HepG2 (cell line): ENCODE measurements at regions not wholly inside any gene's neighbourhood (a gene's known extent, or its start where the extent isn't known, plus 50 kb on each side); places are given as distances from the start of the nearest gene placed in this dataset.

Experiments
- ATAC-seq: fragments of 200-7000 bp; cut with Tn5 transposase; 3 replicates; pipeline ENCODE4 v1.9.1; 2020; ENCODE audit warnings: mild to moderate bottlenecking, moderate library complexity
- BruUV-seq: library from RNA; stranded (reverse); fragments of 400-500 nt; replicated peaks from 2 replicates; lab custom pipeline; 2021; lab: Mats Ljungman, UMichigan
- CTCF ChIA-PET: fragments of 300-600 bp; formaldehyde crosslinking; extraction: SDS; loops from one replicate; lab custom pipeline; 2021; ENCODE audit warnings: low total read pairs, inconsistent platforms, low intra/inter-chr PET ratio; lab: Yijun Ruan, JAX
- POLR2A ChIA-PET: fragments of 350-600 bp; sonication (Branson Sonifier 250); formaldehyde crosslinking; loops from one replicate; lab custom pipeline; 2020; ENCODE audit warnings: antibody characterized with exemption, inconsistent platforms; lab: Yijun Ruan, JAX
- DNase-seq: peaks from one replicate; pipeline ENCODE4 v3.0.0-alpha.2; 2015; ENCODE audit warnings: low spot score
- FAIRE-seq: peaks from 3 replicates; lab custom pipeline; 2011; peaks lifted over from hg19 to GRCh38; lab: Jason Lieb, UNC
- H2AFZ ChIP-seq: one replicate; pipeline ENCODE4 v1.6.1; 2011; ENCODE audit warnings: low read length, inconsistent platforms
- H3K27ac ChIP-seq: fragments of 300-600 bp; 3 replicates; pipeline ENCODE4 v1.8.0; 2011; ENCODE audit warnings: mixed run types, mild to moderate bottlenecking, mixed read lengths, low read length, inconsistent platforms; ENCODE audit not compliant: insufficient read depth; ENCODE audit errors: extremely low read length
- H3K27me3 ChIP-seq, 2 experiments: fragments of 200-600 bp in 1 of 2; 2 replicates in 1 of 2; 3 replicates in 1 of 2; pipeline versions ENCODE4 v1.6.0 to v1.8.0; 2011; ENCODE audit warnings: low read length in 2 of 2, mild to moderate bottlenecking in 2 of 2, moderate library complexity in 2 of 2, inconsistent platforms in 1 of 2; ENCODE audit not compliant: insufficient read depth in 2 of 2, control insufficient read depth in 1 of 2
- H3K36me3 ChIP-seq, 2 experiments: fragments of 200-600 bp in 1 of 2; replicated peaks in 1 of 2; 2 replicates in 1 of 2; 3 replicates in 1 of 2; pipeline versions ENCODE4 v1.5.1 to v1.8.0; 2011; ENCODE audit warnings: low read length in 2 of 2, inconsistent platforms in 1 of 2; ENCODE audit not compliant: insufficient read depth in 2 of 2, control insufficient read depth in 1 of 2
- H3K4me1 ChIP-seq: 2 replicates; pipeline ENCODE4 v1.5.1; 2012; ENCODE audit warnings: low read length, inconsistent platforms; ENCODE audit not compliant: insufficient read depth
- H3K4me2 ChIP-seq: 2 replicates; pipeline ENCODE4 v1.6.0; 2011; ENCODE audit warnings: low read depth, low read length, inconsistent platforms
- H3K4me3 ChIP-seq, 3 experiments: fragments of 200-600 bp in 1 of 3; sonication (generic), shearing (Covaris generic) in 1 of 3; replicated peaks in 1 of 3; 2 replicates each; pipeline ENCODE4 v1.5.1; 2011 to 2016; ENCODE audit warnings: low read length in 3 of 3, inconsistent platforms in 2 of 3, low read depth in 2 of 3, mild to moderate bottlenecking in 2 of 3, control low read depth in 1 of 3, mixed read lengths in 1 of 3; ENCODE audit not compliant: insufficient read depth in 1 of 3
- H3K79me2 ChIP-seq: one replicate; pipeline ENCODE4 v1.6.1; 2011; ENCODE audit warnings: low read length, inconsistent platforms; ENCODE audit not compliant: insufficient read depth
- H3K9ac ChIP-seq: 2 replicates; pipeline ENCODE4 v1.6.0; 2011; ENCODE audit warnings: mild to moderate bottlenecking, low read depth, low read length, inconsistent platforms; ENCODE audit not compliant: insufficient read depth
- H3K9me3 ChIP-seq: 2 replicates; pipeline ENCODE4 v1.5.1; 2012; ENCODE audit warnings: mild to moderate bottlenecking, low read length
- H4K20me1 ChIP-seq: 2 replicates; pipeline ENCODE4 v1.6.0; 2011; ENCODE audit warnings: inconsistent platforms, mild to moderate bottlenecking, low read length, moderate library complexity; ENCODE audit not compliant: insufficient read depth
- MZF1 ChIP-seq: sonication (generic); formaldehyde crosslinking; IDR thresholded peaks from 2 replicates; pipeline ENCODE4 v1.8.1; 2023; ENCODE audit warnings: mild to moderate bottlenecking, missing genetic modification reagents, borderline replicate concordance
- NFAT5 ChIP-seq: sonication (generic); formaldehyde crosslinking; IDR thresholded peaks from 2 replicates; pipeline ENCODE4 v1.4.0; 2020; ENCODE audit warnings: missing genetic modification reagents
- PBX3 ChIP-seq: sonication (generic); formaldehyde crosslinking; IDR thresholded peaks from 2 replicates; pipeline ENCODE4 v1.8.1; 2023; ENCODE audit warnings: missing genetic modification reagents, inconsistent platforms, borderline replicate concordance
- PHF21A ChIP-seq: sonication (generic); formaldehyde crosslinking; IDR thresholded peaks from 2 replicates; pipeline ENCODE4 v1.5.0; 2020; ENCODE audit warnings: mild to moderate bottlenecking, missing genetic modification reagents
- RBM22 ChIP-seq: fragments of 200-400 bp; formaldehyde crosslinking; optimal IDR thresholded peaks from 2 replicates; pipeline ENCODE3; 2017; ENCODE audit warnings: mild to moderate bottlenecking, low read length, moderate library complexity
- ZNF547 ChIP-seq: sonication (generic); formaldehyde crosslinking; IDR thresholded peaks from 2 replicates; pipeline ENCODE4 v1.5.1; 2020; ENCODE audit warnings: mild to moderate bottlenecking, missing genetic modification reagents
- ZNF570 ChIP-seq: sonication (generic); formaldehyde crosslinking; IDR thresholded peaks from 2 replicates; pipeline ENCODE4 v1.4.0; 2020; ENCODE audit warnings: mild to moderate bottlenecking, missing genetic modification reagents, borderline replicate concordance
- ZNF704 ChIP-seq: sonication (generic); formaldehyde crosslinking; IDR thresholded peaks from 2 replicates; pipeline ENCODE4 v1.8.1; 2023; ENCODE audit warnings: mild to moderate bottlenecking, inconsistent platforms, moderate library complexity, missing genetic modification reagents, borderline replicate concordance
- WGBS: methylation state at CpG from one replicate; pipeline ENCODE4 v1.1.6; 2017; ENCODE audit warnings: low lambda C conversion rate; 5-methylcytosine and 5-hydroxymethylcytosine counted together
- in situ Hi-C: cut with HindIII; loops from 2 replicates; pipeline ENCODE4 v1.10.0; 2017; ENCODE audit warnings: low pct_unique_long_range_greater_than_20kb; ENCODE audit not compliant: extremely low pct_ligation_motif_present
- intact Hi-C: fragments of 100-400 bp; cut with micrococcal nuclease; formaldehyde crosslinking; loops from one replicate; pipeline ENCODE4 v1.10.0; 2022; ENCODE audit not compliant: unreplicated experiment

GRCh38 chr13:105127732-105128131, 1407.7 kb downstream of the EFNB2 start:
- Histone ChIP-seq H3K36me3 (no peaks in the 10 kb centered on the region), H2AFZ (no peak overlapping the region), H3K4me2 (no peak overlapping the region), H3K9me3 (peaks cover 22% of the 10 kb centered on the region; the same call in 1 of the 2 replicates), H3K27me3 (no peaks in the 10 kb centered on the region; a peak in 1 of 5 replicates), H3K79me2 (no peaks in the 10 kb centered on the region), H3K9ac (no peak overlapping the region), H3K4me1 (no peaks in the 10 kb centered on the region), H4K20me1 (no peaks in the 10 kb centered on the region), H3K27ac (no peak overlapping the region), H3K4me3 (no peak overlapping the region)
- 13% methylated on average over 2 of the region's 2 CpGs for WGBS
- POLR2A ChIA-PET = no interaction called here
- CTCF ChIA-PET = no interaction called here
- BruUV-seq = no TSS peak
- in situ Hi-C loops = no loop called here
- FAIRE-seq = no peak
- ATAC-seq = no peak
- DNase-seq = no peak
- intact Hi-C loops = no loop called here
- TF ChIP-seq ZNF547 (CRISPR knock-in tag) = no peak
- TF ChIP-seq PHF21A (CRISPR knock-in tag) = no peak
- TF ChIP-seq ZNF704 = no peak
- TF ChIP-seq ZNF570 = no peak
- TF ChIP-seq NFAT5 (CRISPR knock-in tag) = no peak
- TF ChIP-seq PBX3 = no peak
- no peak for TF ChIP-seq RBM22
- no peak for TF ChIP-seq MZF1
